Thoracic aorta (tissue), 2 donors: ENCODE measurements at regions not wholly inside any gene's neighbourhood (a gene's known extent, or its start where the extent isn't known, plus 50 kb on each side); places are given as distances from the start of the nearest gene placed in this dataset.

Source experiments
- ATAC-seq: fragments of 150-250 bp; one replicate; pipeline ENCODE4 v1.8.0; 2017; ENCODE audit warnings: low read depth; ENCODE audit not compliant: insufficient number of reproducible peaks, low FRiP score
- DNase-seq: peaks from one replicate; pipeline ENCODE4 v3.0.0-alpha.2; 2020; ENCODE audit warnings: low spot score
- H3K27ac ChIP-seq, 2 donors: fragments of 200-600 bp; sonication (generic); 1 replicate in 1 of 2; 2 replicates in 1 of 2; pipeline ENCODE4 v1.5.1; 2016; ENCODE audit warnings: mild to moderate bottlenecking in 2 of 2, moderate library complexity in 2 of 2
- H3K27me3 ChIP-seq: fragments of 200-600 bp; sonication (generic); replicated peaks from 2 replicates; pipeline ENCODE4 v1.6.0; 2016; ENCODE audit warnings: mild to moderate bottlenecking; ENCODE audit not compliant: insufficient read depth
- H3K36me3 ChIP-seq: fragments of 200-600 bp; sonication (generic); one replicate; pipeline ENCODE4 v1.5.1; 2016
- H3K4me1 ChIP-seq, 2 donors: fragments of 200-600 bp; sonication (generic); 1 replicate in 1 of 2; 2 replicates in 1 of 2; pipeline versions ENCODE4 v1.5.1 to v1.6.0; 2016; ENCODE audit warnings: low read depth in 2 of 2, mild to moderate bottlenecking in 1 of 2; ENCODE audit not compliant: control insufficient read depth in 1 of 2
- H3K4me3 ChIP-seq: fragments of 200-600 bp; sonication (generic); 2 replicates; pipeline ENCODE4 v1.5.1; 2016; ENCODE audit warnings: mild to moderate bottlenecking
- H3K9me3 ChIP-seq: fragments of 200-600 bp; sonication (generic); 2 replicates; pipeline ENCODE4 v1.5.1; 2016
- TF ChIP-seq, protein P1 (sequence below): fragments of 200-600 bp; sonication (generic); IDR thresholded peaks from one replicate; pipeline ENCODE4 v1.5.1; 2019; ENCODE audit warnings: antibody characterized with exemption

DNA sequence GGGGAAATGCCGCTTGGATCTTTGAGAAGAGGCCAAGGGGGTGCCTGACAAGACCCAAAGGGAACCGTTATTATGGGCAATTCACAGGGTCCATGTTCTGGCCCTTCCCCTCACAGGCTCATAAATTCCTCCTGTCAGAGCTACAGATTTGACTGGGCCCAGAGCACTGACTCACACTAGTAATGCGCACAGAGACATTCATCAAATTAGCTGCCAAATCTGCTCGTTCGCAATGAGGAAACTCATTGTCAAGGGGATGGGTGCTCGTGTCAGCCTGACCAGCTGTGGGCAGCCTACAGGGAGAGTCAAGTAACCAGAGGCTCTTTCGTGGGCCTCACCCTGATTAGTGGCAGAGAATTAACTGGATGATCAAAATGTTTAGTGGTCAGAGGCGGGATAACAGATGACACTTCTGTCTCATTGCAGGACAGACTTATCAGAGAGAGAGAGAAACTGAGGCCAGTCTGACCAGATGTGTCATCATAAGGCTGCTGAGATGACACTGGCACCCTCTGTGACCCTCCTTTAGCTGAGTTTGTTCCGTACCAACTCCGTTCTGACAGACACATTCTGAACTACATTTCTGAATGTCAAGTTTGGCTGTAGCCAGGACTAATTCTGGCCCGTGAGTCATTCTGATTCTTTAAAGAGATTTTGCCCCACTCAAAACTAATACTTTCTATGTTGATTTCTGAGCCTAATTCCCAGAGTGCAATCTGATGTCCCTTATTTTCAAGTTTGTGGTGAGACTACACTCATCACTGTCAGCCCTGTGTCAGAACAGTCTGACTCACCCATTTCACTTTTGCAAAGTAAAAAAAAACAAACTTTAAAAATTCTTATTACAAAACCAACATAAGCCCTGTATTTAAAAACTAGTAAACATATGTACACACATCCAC, 377.1 kb downstream of the ACTL7B start:
- H3K27ac ChIP-seq: peak overlapping the region; percentile 71 to 86
- no peaks in the 10 kb centered on the region for H3K9me3 ChIP-seq
- H3K4me1 ChIP-seq: peaks cover 21 to 39% of the 10 kb centered on the region in 2 donors
- H3K27me3 ChIP-seq: no peaks in the 10 kb centered on the region
- H3K36me3 ChIP-seq: no peaks in the 10 kb centered on the region
- H3K4me3 ChIP-seq: peak overlapping the region; percentile 40
- ATAC-seq: peak; percentile 86
- TF ChIP-seq, protein P1, sequence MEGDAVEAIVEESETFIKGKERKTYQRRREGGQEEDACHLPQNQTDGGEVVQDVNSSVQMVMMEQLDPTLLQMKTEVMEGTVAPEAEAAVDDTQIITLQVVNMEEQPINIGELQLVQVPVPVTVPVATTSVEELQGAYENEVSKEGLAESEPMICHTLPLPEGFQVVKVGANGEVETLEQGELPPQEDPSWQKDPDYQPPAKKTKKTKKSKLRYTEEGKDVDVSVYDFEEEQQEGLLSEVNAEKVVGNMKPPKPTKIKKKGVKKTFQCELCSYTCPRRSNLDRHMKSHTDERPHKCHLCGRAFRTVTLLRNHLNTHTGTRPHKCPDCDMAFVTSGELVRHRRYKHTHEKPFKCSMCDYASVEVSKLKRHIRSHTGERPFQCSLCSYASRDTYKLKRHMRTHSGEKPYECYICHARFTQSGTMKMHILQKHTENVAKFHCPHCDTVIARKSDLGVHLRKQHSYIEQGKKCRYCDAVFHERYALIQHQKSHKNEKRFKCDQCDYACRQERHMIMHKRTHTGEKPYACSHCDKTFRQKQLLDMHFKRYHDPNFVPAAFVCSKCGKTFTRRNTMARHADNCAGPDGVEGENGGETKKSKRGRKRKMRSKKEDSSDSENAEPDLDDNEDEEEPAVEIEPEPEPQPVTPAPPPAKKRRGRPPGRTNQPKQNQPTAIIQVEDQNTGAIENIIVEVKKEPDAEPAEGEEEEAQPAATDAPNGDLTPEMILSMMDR: peak; percentile 34
- DNase-seq: peak; percentile 15

DNA sequence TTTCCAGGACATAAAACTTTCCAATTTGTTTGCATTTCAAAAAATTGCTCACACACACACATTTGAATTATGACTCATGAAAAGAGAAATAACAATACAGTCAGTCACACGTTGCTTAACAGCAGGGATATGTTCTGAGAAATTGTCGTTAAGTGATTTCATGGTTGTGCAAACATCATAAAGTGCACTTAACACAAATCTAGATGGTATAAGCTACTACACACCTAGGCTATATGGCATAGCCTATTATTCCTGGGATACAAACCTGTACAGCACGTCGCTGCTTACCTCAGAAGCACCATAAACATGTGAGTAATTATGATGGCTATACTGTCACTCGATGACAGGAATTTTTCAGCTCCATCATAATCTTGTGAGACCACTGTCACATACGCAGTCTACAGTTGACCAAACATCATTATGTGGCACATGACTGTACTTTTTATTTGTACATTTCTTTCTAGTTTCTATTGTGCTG, 378.2 kb downstream of the ACTL7B start:
- no peak for DNase-seq
- Histone ChIP-seq H3K36me3 (no peaks in the 10 kb centered on the region), H3K4me1 (peaks cover 26 to 49% of the 10 kb centered on the region in 2 donors), H3K9me3 (no peaks in the 10 kb centered on the region), H3K27me3 (no peaks in the 10 kb centered on the region), H3K27ac (peak overlapping the region; percentile 71 to 86), H3K4me3 (no peak overlapping the region)
- TF ChIP-seq, protein P1: no peak
- no peak for ATAC-seq

DNA sequence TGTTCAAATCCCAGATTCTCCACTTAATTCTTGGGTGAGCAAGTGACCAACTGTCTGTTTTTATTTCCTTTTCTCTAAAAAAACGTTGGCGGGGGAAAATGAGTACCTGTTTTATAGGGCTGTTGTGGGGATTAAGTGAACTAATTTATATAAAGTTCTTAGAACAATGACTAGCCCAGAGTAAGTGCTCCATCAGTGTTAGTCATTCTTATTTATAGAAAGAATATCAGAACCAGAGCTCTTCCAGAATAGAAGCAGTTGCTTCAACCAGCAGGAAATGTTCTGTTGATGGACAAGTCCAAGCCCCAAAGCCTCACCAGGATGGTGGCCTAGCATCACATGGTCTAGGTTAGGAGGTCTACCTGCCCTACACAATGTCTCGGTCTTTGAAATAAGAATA, 379.2 kb downstream of the ACTL7B start:
- no peak for ATAC-seq
- no peak for DNase-seq
- Histone ChIP-seq H3K36me3 (no peaks in the 10 kb centered on the region), H3K4me3 (no peak overlapping the region), H3K4me1 (peaks cover 26 to 49% of the 10 kb centered on the region in 2 donors), H3K9me3 (no peaks in the 10 kb centered on the region), H3K27ac (no peak overlapping the region), H3K27me3 (no peaks in the 10 kb centered on the region)
- TF ChIP-seq, protein P1: no peak

DNA sequence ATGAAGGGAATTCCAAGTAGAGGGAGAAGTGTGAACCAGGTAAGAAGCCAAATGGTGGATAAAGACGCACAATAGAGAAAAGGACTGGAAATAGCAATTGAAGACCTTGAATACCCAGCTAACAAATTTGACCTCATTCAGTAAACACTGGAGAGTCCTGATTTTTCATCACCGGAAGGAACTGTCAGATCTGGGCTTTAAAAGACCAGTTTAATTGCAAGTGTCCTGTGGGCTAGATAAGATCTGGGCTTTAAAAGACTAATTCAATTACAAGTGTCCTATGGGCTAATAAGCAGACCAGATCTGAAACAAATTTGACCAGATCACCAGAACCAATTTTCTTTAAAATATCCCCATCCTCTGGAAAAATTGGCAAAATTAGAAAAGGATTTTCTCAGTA, 380.0 kb downstream of the ACTL7B start:
- H3K4me3 ChIP-seq: no peak overlapping the region
- ATAC-seq (no peak), DNase-seq (no peak)
- no peak overlapping the region for H3K27ac ChIP-seq
- TF ChIP-seq, protein P1: no peak
- H3K36me3 ChIP-seq: no peaks in the 10 kb centered on the region
- H3K27me3 ChIP-seq: no peaks in the 10 kb centered on the region
- H3K9me3 ChIP-seq: no peaks in the 10 kb centered on the region
- peaks cover 26 to 49% of the 10 kb centered on the region in 2 donors for H3K4me1 ChIP-seq

DNA sequence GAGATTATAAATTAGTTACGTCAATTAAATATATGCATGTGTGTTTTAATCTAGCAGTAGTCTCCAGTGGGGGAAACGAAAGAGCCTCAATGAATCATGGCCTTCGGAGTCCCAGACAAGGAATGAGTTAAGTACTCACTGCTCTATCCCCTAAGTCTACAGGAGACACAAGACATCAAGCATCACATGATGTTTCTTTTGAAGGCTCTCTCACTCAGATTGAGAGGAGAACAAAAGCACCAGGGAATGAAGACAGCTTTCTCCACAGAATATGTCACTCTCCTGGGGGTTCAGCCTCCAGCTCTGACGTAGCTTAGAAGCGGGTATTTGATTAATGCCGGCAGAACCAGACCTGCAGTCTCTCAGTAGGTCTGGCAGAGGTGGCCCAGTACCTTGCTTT, 381.4 kb downstream of the ACTL7B start:
- DNase-seq (no peak), ATAC-seq (no peak)
- Histone ChIP-seq H3K27me3 (no peaks in the 10 kb centered on the region), H3K27ac (no peak overlapping the region), H3K9me3 (no peaks in the 10 kb centered on the region), H3K4me3 (no peak overlapping the region), H3K4me1 (peaks cover 26 to 49% of the 10 kb centered on the region in 2 donors), H3K36me3 (no peaks in the 10 kb centered on the region)
- TF ChIP-seq, protein P1: no peak
